ENCODE measurements at regions not wholly inside any gene's neighbourhood (a gene's known extent, or its start where the extent isn't known, plus 50 kb on each side); places are given as distances from the start of the nearest gene placed in this dataset.
A peak's percentile ranks its signal among the peaks of the same experiment; 100 is the strongest.
"Not testable (repeated sequence)": the region's sequence is repeated elsewhere in the genome, so short reads cannot be mapped to it uniquely, and the experiment has no call there.

- peak; percentile 1 for DNase-seq (ENCODE audit: low spot score)
These were observed 1048.6 kb downstream of the PCDH7 start for GRCh38 chr4:31768756-31769155.

GRCh38 chr4:31783311-31783710, 1063.1 kb downstream of the PCDH7 start:
- DNase-seq (ENCODE audit: low spot score), result no peak

- no peak for DNase-seq (ENCODE audit: low spot score)
These were observed 1064.4 kb downstream of the PCDH7 start for GRCh38 chr4:31784558-31784957.

GRCh38 chr4:31787701-31788100, 1067.5 kb downstream of the PCDH7 start:
- no peak for DNase-seq (ENCODE audit: low spot score)

GRCh38 chr4:31788676-31789075, 1068.5 kb downstream of the PCDH7 start:
- no peak for DNase-seq (ENCODE audit: low spot score)

GRCh38 chr4:31791666-31792065, 1071.5 kb downstream of the PCDH7 start:
- DNase-seq (ENCODE audit: low spot score), result no peak

GRCh38 chr4:31793907-31794306, 1073.7 kb downstream of the PCDH7 start:
- DNase-seq (ENCODE audit: low spot score), result no peak

GRCh38 chr4:31797052-31797451, 1076.9 kb downstream of the PCDH7 start:
- not testable (repeated sequence) for DNase-seq (ENCODE audit: low spot score)

GRCh38 chr4:31803526-31804195, 1083.5 kb downstream of the PCDH7 start:
- no peak for DNase-seq (ENCODE audit: low spot score)

- DNase-seq (ENCODE audit: low spot score), result no peak
These were observed 1086.9 kb downstream of the PCDH7 start for GRCh38 chr4:31807036-31807435.

GRCh38 chr4:31844350-31844749, 1124.2 kb downstream of the PCDH7 start:
- DNase-seq (ENCODE audit: low spot score), result no peak

GRCh38 chr4:31851946-31852345, 1131.8 kb downstream of the PCDH7 start:
- DNase-seq (ENCODE audit: low spot score), result no peak

GRCh38 chr4:31877429-31877828, 1157.3 kb downstream of the PCDH7 start:
- DNase-seq (ENCODE audit: low spot score), result no peak

GRCh38 chr4:31880837-31881236, 1160.7 kb downstream of the PCDH7 start:
- DNase-seq (ENCODE audit: low spot score), result not testable (repeated sequence)

GRCh38 chr4:31896349-31896748, 1176.2 kb downstream of the PCDH7 start:
- DNase-seq (ENCODE audit: low spot score), result no peak

GRCh38 chr4:31905363-31905762, 1185.2 kb downstream of the PCDH7 start:
- no peak for DNase-seq (ENCODE audit: low spot score)

GRCh38 chr4:31908261-31908660, 1188.1 kb downstream of the PCDH7 start:
- no peak for DNase-seq (ENCODE audit: low spot score)

GRCh38 chr4:31917334-31917733, 1197.2 kb downstream of the PCDH7 start:
- DNase-seq (ENCODE audit: low spot score), result no peak

- DNase-seq (ENCODE audit: low spot score), result no peak
These were observed 1198.7 kb downstream of the PCDH7 start for GRCh38 chr4:31918891-31919290.

- no peak for DNase-seq (ENCODE audit: low spot score)
These were observed 1203.5 kb downstream of the PCDH7 start for GRCh38 chr4:31923634-31924033.

- no peak for DNase-seq (ENCODE audit: low spot score)
These were observed 1209.6 kb downstream of the PCDH7 start for GRCh38 chr4:31929676-31930345.

- no peak for DNase-seq (ENCODE audit: low spot score)
These were observed 1226.3 kb downstream of the PCDH7 start for GRCh38 chr4:31946456-31946855.

GRCh38 chr4:31947101-31947500, 1226.9 kb downstream of the PCDH7 start:
- no peak for DNase-seq (ENCODE audit: low spot score)

- DNase-seq (ENCODE audit: low spot score), result no peak
These were observed 1228.9 kb downstream of the PCDH7 start for GRCh38 chr4:31949045-31949444.
